Neuronal stem cell (in vitro differentiated cells): ENCODE measurements at regions not wholly inside any gene's neighbourhood (a gene's known extent, or its start where the extent isn't known, plus 50 kb on each side); places are given as distances from the start of the nearest gene placed in this dataset.

Experiments used
- DNase-seq: peaks from one replicate; pipeline ENCODE4 v3.0.0-alpha.2; 2013; ENCODE audit warnings: low spot score
- H2AFZ ChIP-seq: one replicate; pipeline ENCODE4 v1.6.1; 2013; ENCODE audit warnings: mild to moderate bottlenecking, low read length, inconsistent platforms
- H2AK5ac ChIP-seq: 2 replicates; pipeline ENCODE4 v1.6.1; 2013; ENCODE audit warnings: low read depth, mild to moderate bottlenecking, inconsistent platforms, low read length, moderate library complexity, mixed read lengths
- H2BK120ac ChIP-seq: 2 replicates; pipeline ENCODE4 v1.6.1; 2013; ENCODE audit warnings: low read depth, mild to moderate bottlenecking, inconsistent platforms, low read length, moderate library complexity, mixed read lengths
- H2BK12ac ChIP-seq: one replicate; pipeline ENCODE4 v1.6.1; 2013; ENCODE audit warnings: low read length, inconsistent platforms
- H2BK15ac ChIP-seq: 2 replicates; pipeline ENCODE4 v1.6.1; 2013; ENCODE audit warnings: mild to moderate bottlenecking, low read length, inconsistent platforms, mixed read lengths
- H2BK5ac ChIP-seq: one replicate; pipeline ENCODE4 v1.6.1; 2013; ENCODE audit warnings: inconsistent platforms, mild to moderate bottlenecking, low read length, moderate library complexity
- H3K14ac ChIP-seq: one replicate; pipeline ENCODE4 v1.6.1; 2013; ENCODE audit warnings: low read length, inconsistent platforms
- H3K18ac ChIP-seq: 2 replicates; pipeline ENCODE4 v1.6.1; 2013; ENCODE audit warnings: low read length, inconsistent platforms
- H3K23ac ChIP-seq: 2 replicates; pipeline ENCODE4 v1.6.1; 2013; ENCODE audit warnings: low read depth, mild to moderate bottlenecking, mixed read lengths, low read length, inconsistent platforms; ENCODE audit not compliant: poor library complexity
- H3K27ac ChIP-seq: replicated peaks from 3 replicates; pipeline ENCODE4 v1.5.1; 2013; ENCODE audit warnings: low read length, inconsistent platforms
- H3K27me3 ChIP-seq, 3 experiments: 2 replicates each; pipeline ENCODE4 v1.6.1; 2013; ENCODE audit warnings: low read length in 3 of 3, mild to moderate bottlenecking in 2 of 3, inconsistent platforms in 1 of 3, low read depth in 1 of 3, mixed read lengths in 1 of 3, moderate library complexity in 1 of 3; ENCODE audit not compliant: control insufficient read depth in 3 of 3, insufficient read depth in 3 of 3
- H3K36me3 ChIP-seq, 2 donors: replicated peaks in 1 of 2; 2 replicates each; pipeline ENCODE4 v1.6.1; 2013; ENCODE audit warnings: low read length in 2 of 2; ENCODE audit not compliant: control insufficient read depth in 2 of 2, insufficient read depth in 2 of 2
- H3K4ac ChIP-seq: 2 replicates; pipeline ENCODE4 v1.6.1; 2013; ENCODE audit warnings: inconsistent platforms, mild to moderate bottlenecking, low read length, moderate library complexity
- H3K4me1 ChIP-seq, 2 donors: 1 replicate in 1 of 2; 2 replicates in 1 of 2; pipeline ENCODE4 v1.6.1; 2013; ENCODE audit warnings: low read length in 2 of 2, low read depth in 1 of 2; ENCODE audit not compliant: control insufficient read depth in 2 of 2, insufficient read depth in 1 of 2
- H3K4me2 ChIP-seq: one replicate; pipeline ENCODE4 v1.6.1; 2013; ENCODE audit warnings: mild to moderate bottlenecking, low read length, inconsistent platforms; ENCODE audit not compliant: insufficient read depth, poor library complexity, severe bottlenecking
- H3K4me3 ChIP-seq, 2 donors: 2 replicates each; pipeline ENCODE4 v1.5.1; 2013; ENCODE audit warnings: low read length in 2 of 2, mild to moderate bottlenecking in 2 of 2, inconsistent platforms in 1 of 2, moderate library complexity in 1 of 2
- H3K79me1 ChIP-seq: one replicate; pipeline ENCODE4 v1.6.1; 2013; ENCODE audit warnings: low read depth, mild to moderate bottlenecking, inconsistent platforms, low read length, moderate library complexity
- H3K9ac ChIP-seq: one replicate; pipeline ENCODE4 v1.6.1; 2013; ENCODE audit warnings: mild to moderate bottlenecking, low read depth, low read length, inconsistent platforms; ENCODE audit not compliant: poor library complexity
- H3K9me3 ChIP-seq, 2 donors: replicated peaks in 1 of 2; 2 replicates each; pipeline versions ENCODE3 to v1.6.1; 2013; ENCODE audit warnings: low read length in 2 of 2, mild to moderate bottlenecking in 2 of 2, inconsistent platforms in 1 of 2, low read depth in 1 of 2, mixed read lengths in 1 of 2, moderate library complexity in 1 of 2; ENCODE audit not compliant: control insufficient read depth in 2 of 2, insufficient read depth in 1 of 2
- H4K8ac ChIP-seq: one replicate; pipeline ENCODE4 v1.6.1; 2013; ENCODE audit warnings: low read depth, mild to moderate bottlenecking, inconsistent platforms, low read length, moderate library complexity
- H4K91ac ChIP-seq: one replicate; pipeline ENCODE4 v1.6.1; 2013; ENCODE audit warnings: low read length, low read depth, mild to moderate bottlenecking, inconsistent platforms; ENCODE audit not compliant: poor library complexity
- WGBS, 2 donors: extraction: QIAGEN DNeasy Blood & Tissue Kit; methylation state at CpG; one replicate each; pipeline ENCODE4 v1.1.7; 2013; ENCODE audit warnings: missing lambda C conversion rate in 2 of 2, mixed read lengths in 1 of 2; ENCODE audit not compliant: insufficient read length in 2 of 2, insufficient replicate concordance in 1 of 2; ENCODE audit errors: extremely low coverage in 2 of 2; 5-methylcytosine and 5-hydroxymethylcytosine counted together

DNA sequence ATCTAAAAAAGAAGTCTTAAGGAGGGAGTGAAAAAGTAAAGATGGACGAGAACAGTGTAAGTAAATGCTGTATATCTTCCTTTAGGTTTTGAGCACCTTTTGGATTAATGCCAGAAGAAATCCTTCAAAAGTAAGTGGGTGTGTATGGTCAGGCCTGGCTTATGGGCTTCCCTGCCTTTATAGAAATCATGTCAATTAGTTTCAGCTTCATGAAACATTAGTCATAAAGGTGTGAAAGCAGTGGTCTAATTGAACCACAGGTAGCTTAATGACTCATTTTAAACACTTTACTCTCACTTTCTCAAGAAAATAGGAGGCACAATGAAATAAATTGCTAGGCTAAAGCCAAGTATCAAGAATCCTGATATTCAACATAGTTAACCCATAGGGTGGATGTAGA is 467.4 kb upstream of the DPPA4 start:
- H3K4me2 ChIP-seq: no peak overlapping the region
- H2BK5ac ChIP-seq: no peak overlapping the region
- no peak overlapping the region for H3K9ac ChIP-seq
- no peak overlapping the region for H3K14ac ChIP-seq
- H2BK15ac ChIP-seq: no peak overlapping the region
- no peak overlapping the region for H3K4ac ChIP-seq
- no CpG with 5 or more reads among the region's 1 CpG for whole genome bisulfite sequencing, 2 donors
- H3K79me1 ChIP-seq: no peaks in the 10 kb centered on the region
- H3K36me3 ChIP-seq: no peaks in the 10 kb centered on the region
- no peak overlapping the region for H3K23ac ChIP-seq
- no peak overlapping the region for H2BK12ac ChIP-seq
- no peaks in the 10 kb centered on the region for H3K4me1 ChIP-seq
- H2AFZ ChIP-seq: no peak overlapping the region
- H3K27ac ChIP-seq: no peak overlapping the region
- peaks cover 0 to 5% of the 10 kb centered on the region in 2 donors for H3K9me3 ChIP-seq
- no peaks in the 10 kb centered on the region for H3K27me3 ChIP-seq
- DNase-seq: no peak
- no peak overlapping the region for H3K18ac ChIP-seq
- no peak overlapping the region for H3K4me3 ChIP-seq
- no peak overlapping the region for H4K91ac ChIP-seq
- no peak overlapping the region for H2AK5ac ChIP-seq
- no peak overlapping the region for H4K8ac ChIP-seq
- H2BK120ac ChIP-seq: no peak overlapping the region

DNA sequence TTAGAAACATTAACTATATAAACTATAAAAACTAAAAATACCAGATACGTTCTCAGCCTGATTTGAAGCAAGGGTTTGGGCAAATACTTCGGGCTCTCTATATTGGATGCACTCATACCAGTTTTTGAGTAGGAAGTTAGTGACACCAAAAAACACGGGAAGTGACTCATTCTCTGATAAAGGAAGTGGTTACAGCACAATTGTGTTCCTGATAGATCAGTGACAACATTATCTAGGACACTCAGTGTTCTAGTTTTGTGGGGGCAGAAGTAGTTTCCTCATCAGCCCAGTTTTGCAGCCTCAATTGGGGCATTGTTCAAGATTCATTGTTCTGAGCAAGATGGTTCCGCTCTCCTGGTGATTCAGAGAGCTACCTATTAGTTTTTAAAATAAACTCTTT is 469.6 kb upstream of the DPPA4 start:
- no CpG with 5 or more reads among the region's 4 CpGs for WGBS, 2 donors
- H2BK15ac ChIP-seq: no peak overlapping the region
- H3K9ac ChIP-seq: no peak overlapping the region
- peak overlapping the region; percentile 74 for H2AFZ ChIP-seq
- H3K4ac ChIP-seq: no peak overlapping the region
- H3K14ac ChIP-seq: no peak overlapping the region
- H3K27ac ChIP-seq: no peak overlapping the region
- H3K79me1 ChIP-seq: no peaks in the 10 kb centered on the region
- H4K91ac ChIP-seq: no peak overlapping the region
- no peak overlapping the region for H3K4me3 ChIP-seq
- H3K9me3 ChIP-seq: peaks cover 0 to 5% of the 10 kb centered on the region in 2 donors
- no peak overlapping the region for H4K8ac ChIP-seq
- no peaks in the 10 kb centered on the region for H3K27me3 ChIP-seq
- H3K36me3 ChIP-seq: no peaks in the 10 kb centered on the region
- no peak overlapping the region for H2BK5ac ChIP-seq
- no peak overlapping the region for H3K23ac ChIP-seq
- H3K4me2 ChIP-seq: no peak overlapping the region
- no peak overlapping the region for H3K18ac ChIP-seq
- no peak overlapping the region for H2AK5ac ChIP-seq
- H2BK12ac ChIP-seq: no peak overlapping the region
- no peak for DNase-seq
- H2BK120ac ChIP-seq: no peak overlapping the region
- no peaks in the 10 kb centered on the region for H3K4me1 ChIP-seq

DNA sequence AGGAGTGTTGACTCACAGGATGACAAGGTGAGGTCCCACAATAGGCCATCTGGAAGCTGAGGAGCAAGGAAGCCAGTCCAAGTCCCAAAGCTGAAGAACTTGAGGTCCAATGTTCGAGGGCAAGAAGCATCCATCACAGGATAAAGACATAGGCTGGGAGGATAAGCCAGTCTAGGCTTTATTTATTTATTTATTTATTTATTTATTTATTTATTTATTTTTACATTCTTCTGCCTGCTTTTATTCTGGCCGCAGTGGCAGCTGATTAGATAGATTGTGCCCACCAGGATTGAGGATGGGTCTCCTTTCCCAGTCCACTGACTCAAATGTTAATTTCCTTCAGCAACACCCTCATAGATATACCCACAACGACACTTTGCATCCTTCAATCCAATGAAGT is 472.2 kb upstream of the DPPA4 start:
- Histone ChIP-seq H4K8ac (no peak overlapping the region), H2AFZ (no peak overlapping the region), H3K23ac (no peak overlapping the region), H2BK120ac (no peak overlapping the region), H3K4me1 (no peaks in the 10 kb centered on the region), H2BK5ac (no peak overlapping the region), H3K79me1 (no peaks in the 10 kb centered on the region), H3K27me3 (no peaks in the 10 kb centered on the region), H3K9me3 (peaks cover 0 to 5% of the 10 kb centered on the region in 2 donors), H3K14ac (no peak overlapping the region), H2AK5ac (no peak overlapping the region), H2BK12ac (no peak overlapping the region), H3K4ac (no peak overlapping the region), H3K4me3 (no peak overlapping the region), H3K18ac (no peak overlapping the region), H3K9ac (no peak overlapping the region), H2BK15ac (no peak overlapping the region), H3K36me3 (no peaks in the 10 kb centered on the region), H3K27ac (no peak overlapping the region), H3K4me2 (no peak overlapping the region), H4K91ac (no peak overlapping the region)
- no peak for DNase-seq
- WGBS, 2 donors: no CpG with 5 or more reads among the region's 3 CpGs

DNA sequence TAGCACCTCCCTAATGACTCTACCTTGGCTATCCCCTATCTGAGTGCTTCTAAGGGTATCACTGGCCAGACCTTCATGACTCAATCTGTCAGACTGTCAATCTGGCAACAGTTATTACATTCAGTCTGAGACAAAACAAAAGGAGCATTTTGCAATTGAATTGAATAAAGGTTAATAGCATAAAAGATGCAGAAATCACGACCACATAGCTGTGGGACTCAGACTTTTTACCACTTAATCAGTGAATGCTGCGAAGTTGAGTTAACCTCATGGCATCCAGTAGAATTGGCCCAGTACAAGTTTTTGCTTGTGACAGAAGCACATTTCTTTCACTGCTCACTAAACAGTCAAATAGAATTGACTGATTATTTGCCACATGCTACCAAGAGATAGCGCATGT is 480.7 kb upstream of the DPPA4 start:
- Histone ChIP-seq H3K36me3 (no peaks in the 10 kb centered on the region), H3K9me3 (no peaks in the 10 kb centered on the region), H3K4me1 (peaks cover 0 to 1% of the 10 kb centered on the region in 2 donors), H2BK15ac (no peak overlapping the region), H3K4me3 (no peak overlapping the region), H3K27ac (no peak overlapping the region), H3K27me3 (no peaks in the 10 kb centered on the region), H2AK5ac (no peak overlapping the region), H2BK120ac (no peak overlapping the region), H2BK5ac (no peak overlapping the region), H3K18ac (no peak overlapping the region), H3K14ac (no peak overlapping the region), H3K79me1 (no peaks in the 10 kb centered on the region), H3K9ac (no peak overlapping the region), H4K91ac (no peak overlapping the region), H3K23ac (no peak overlapping the region), H3K4me2 (no peak overlapping the region), H2AFZ (no peak overlapping the region), H2BK12ac (no peak overlapping the region), H3K4ac (no peak overlapping the region), H4K8ac (no peak overlapping the region)
- DNase-seq: no peak
- no CpG with 5 or more reads among the region's 3 CpGs for WGBS, 2 donors
